HG03571 (cell line): ENCODE measurements at regions not wholly inside any gene's neighbourhood (a gene's known extent, or its start where the extent isn't known, plus 50 kb on each side); places are given as distances from the start of the nearest gene placed in this dataset.
"Not testable (repeated sequence)": the region's sequence is repeated elsewhere in the genome, so short reads cannot be mapped to it uniquely, and the experiment has no call there.

Source experiments
- ATAC-seq: cut with Tn5 transposase; IDR thresholded peaks from one replicate; pipeline ENCODE4 v1.9.1; 2021; ENCODE audit not compliant: unreplicated experiment

- not testable (repeated sequence) for ATAC-seq
Measured at GRCh38 chr1:37368665-37369315, 105.6 kb upstream of the ZC3H12A start.

DNA sequence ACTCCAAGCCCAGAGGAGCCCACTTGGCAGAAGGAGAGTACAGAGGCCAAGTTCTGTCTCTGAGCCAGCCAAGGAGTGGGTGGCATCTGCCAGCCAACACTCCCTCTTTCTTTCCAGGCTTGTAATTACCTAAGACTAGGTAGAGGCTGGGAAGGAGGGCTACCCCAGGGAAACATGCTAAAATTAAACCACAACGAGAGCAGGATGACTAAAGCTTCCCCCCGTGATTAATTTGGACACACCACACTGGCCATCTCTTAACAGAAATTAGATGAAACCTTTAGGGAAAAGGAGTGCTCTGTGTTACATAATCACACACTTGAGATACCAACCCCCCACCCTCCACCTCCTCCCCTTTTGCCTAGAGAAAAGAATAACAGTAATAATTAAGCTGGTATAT, 102.1 kb upstream of the ZC3H12A start:
- no peak for ATAC-seq

- no peak for ATAC-seq
Measured at GRCh38 chr1:37372711-37373110, 101.7 kb upstream of the ZC3H12A start.

DNA sequence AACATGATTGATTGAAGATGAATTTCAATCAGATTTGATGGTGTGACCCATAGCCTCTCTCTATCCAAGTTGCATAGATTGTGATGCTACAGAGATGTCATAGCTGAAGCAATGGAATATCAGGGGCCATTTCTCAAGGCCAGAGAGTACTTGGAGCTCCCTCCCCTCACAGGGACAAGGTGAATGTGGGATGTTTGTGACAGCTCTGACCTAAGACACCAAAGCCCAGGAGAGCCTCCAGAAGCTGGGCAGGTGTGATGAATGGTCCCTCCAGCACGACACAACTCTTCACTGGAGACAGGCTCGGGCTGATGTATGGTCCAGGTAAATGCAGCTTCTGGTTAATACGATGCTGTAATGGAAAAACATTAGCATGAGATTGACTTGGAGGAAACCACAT, 101.0 kb upstream of the ZC3H12A start:
- ATAC-seq = no peak

DNA sequence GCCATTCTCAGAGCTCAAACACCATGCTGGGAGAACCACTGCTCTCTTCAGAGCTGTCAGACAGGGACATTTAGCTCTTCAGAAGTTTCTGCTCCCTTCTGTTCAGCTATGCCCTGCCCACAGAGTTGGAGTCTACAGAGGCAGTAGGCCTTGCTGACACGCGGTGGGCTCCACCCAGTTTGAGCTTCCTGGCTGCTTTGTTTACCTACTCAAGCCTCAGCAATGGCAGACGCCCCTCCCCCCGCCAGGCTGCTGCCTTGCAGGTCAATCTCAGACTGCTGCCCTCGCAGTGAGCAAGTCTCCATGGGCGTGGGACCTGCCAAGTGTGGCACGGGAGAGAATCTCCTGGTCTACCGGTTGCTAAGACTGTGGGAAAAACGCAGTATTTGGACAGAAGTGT, 93.8 kb upstream of the ZC3H12A start:
- ATAC-seq = not testable (repeated sequence)

GRCh38 chr1:37387854-37388253, 86.5 kb upstream of the ZC3H12A start:
- no peak for ATAC-seq

DNA sequence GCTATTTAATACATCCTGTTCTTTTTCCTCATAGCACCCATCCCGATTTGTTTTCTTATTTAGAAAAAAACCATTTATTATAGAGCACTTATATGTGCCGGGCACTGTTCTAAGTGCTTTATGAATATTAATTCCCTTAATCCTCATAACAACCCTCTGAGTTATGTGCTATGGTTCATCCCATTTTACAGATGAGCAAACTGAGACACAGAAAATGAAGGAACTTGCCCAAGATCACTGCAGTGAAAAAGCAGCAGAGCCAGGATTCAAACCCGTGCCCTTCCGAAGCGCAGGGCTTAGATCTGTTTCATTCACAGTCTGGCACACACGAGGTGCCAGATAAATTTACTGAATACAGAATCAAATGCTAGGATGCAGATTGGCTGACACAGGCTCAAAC, 85.1 kb upstream of the ZC3H12A start:
- ATAC-seq = no peak

DNA sequence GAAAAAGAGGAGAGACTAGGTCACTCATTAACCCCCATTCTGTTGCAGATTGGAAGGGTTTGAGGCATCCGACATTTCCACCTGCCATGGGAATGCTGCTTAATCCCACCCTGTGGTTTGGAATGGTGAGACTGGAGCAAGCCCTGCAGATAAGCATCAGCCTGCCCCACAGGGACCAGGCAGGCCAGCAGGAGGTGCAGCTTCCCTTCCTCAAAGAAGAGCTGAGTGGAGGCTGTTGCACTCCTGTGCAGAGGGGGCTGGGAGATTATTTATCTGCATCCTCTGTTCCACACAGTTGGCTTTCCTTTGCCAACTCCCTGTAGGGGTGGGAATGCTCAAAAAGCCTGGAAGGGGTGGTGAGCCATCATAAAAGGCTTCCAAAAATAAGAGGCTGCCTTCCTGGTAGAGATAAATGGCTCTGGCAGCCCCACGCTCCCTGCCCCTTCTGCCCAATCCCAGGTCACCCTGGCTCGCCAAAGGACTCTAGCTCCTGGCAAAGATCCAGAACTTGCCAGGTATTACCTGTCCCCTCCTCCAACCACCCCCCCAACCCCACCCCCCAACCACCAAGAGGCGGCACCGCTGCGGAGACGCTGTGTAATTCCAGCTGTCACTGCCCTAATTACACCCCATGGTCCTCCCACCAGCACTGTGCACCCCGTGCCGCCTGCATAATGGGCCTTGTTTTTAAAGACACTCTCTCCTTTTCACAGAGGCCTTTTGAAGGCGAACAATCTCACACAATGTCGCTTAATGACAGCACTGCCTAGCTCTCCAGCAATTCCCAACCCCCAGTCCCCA, 83.0 kb upstream of the ZC3H12A start:
- no peak for ATAC-seq

DNA sequence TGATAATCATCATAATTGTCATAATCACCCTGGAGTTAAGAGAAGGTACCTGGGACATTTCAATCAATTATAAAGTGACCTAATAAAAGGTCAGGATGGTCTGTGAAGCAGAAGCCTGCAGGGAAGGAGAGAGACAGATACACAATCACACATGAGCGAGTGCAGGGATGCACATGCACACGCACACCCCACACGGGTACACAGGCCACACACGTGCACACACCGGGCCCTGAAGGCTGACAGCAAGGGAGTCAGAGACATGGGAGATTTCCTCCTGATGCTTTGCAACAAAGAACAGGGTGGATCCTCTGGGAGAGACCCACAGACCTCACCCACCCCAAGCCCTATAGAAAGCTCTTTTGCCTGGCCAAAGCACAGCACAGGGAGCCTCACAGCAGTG, 82.3 kb upstream of the ZC3H12A start:
- ATAC-seq = no peak

DNA sequence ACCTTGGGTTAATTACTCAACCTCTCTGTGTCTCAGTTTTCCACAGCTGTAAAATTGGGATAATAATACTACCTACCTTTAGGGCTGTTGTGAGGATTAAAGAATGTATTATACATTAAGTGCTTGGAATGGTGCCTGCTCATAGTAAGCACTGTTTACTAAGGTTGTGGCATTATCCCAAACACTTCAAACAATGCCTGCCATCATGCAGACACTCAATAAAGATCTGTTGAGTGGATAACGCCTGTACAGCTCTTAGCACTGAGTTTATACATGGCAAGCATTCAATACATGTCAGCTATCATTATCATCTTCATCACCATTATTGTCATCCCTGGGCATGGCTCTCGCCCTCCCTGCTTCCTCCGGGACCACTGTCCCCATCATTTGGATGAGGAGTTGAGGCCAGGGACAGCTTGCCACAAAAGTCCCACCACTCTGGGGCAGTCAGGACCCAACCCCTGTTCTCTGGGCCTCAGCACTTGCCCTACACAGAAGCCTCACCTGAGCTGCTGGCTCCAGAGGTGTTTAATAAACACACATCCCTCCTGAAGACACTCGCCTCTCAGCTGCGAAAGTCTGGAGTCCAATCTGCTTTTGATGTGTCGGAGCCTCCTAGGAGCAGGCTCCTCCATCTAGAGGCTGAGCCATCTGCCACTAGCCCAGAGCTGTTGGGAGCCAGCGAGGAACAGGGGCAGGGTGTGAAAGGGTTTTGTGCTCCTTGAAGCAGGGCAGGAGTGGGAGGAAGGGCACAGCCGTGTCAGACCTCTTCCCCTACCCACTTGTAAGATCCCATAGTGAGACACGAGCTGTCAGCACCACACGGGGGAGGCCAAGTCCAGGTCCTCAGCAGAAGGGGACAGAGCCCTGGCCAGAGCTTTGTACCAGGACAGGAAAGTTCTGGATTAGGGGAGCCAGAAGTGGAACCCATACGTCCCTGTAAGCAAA, 80.9 kb upstream of the ZC3H12A start:
- ATAC-seq = no peak

GRCh38 chr1:37394574-37395464, 79.6 kb upstream of the ZC3H12A start:
- ATAC-seq = no peak

DNA sequence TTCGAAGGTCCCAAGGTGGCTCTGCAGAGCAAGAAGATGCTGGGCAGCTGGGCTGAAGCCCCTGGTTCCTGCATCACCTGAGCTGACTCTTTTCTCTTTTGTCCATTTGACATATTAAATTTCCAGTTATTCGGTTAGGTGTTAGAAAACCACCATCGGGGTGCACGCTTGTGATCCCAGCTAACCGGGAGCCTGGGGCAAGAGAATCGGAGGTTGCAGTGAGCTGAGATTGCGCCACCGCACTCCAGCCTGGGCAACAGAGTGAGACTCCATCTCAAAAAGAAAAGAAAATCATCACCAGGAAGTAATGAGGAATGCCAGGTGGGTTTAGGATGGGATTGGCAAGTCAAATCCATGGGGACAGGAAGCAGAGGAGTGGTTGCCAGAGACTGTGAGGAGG, 76.3 kb upstream of the ZC3H12A start:
- ATAC-seq = no peak

DNA sequence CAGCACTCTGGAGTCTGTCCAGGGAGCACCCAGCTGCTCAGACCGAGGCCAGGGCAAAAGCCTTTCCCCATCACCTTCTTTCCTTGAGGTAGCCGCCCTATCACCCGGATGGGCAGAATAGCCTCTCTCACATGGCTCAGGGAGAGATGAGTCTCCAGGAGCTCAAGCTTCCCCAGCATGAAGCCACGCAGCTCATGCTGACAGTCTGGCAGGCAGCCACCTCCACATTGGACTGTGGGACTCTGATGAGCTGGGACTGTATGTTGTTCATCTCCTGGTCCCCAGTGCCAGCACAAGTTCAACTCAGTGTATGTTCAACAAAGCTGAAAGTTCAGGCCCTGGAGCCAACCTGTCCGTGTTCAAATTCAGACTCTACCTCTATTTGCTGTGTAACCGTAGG, 75.2 kb upstream of the ZC3H12A start:
- ATAC-seq = no peak

DNA sequence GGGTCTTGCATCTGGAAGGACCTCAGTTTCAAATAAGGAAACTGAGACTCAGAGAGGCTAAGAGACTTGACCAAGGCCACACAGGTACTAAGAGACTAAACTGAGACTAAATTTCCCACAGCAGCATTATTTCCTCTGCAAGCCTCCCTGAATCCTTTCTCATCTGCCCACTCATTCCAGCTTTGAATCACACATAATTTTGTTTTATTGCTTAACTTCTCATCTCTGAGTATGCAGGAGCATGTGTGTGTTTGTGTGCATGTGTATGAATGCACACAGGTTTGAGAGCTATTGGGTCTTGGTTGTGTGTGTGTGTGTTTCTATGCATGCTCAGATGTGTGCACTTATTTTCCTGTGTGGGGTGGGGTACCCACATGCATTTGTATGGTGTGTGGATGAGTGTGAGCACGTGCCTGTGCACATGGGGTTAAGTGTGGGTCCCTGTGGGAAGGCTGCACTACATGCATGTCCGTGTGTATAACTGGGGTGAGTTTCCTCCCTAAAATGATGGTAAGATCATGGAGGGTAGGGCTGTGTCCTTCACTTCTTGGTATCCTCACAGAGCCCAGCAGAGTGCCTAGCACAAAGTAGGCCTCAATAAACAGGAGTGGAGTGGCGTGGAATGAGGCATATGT, 74.4 kb upstream of the ZC3H12A start:
- ATAC-seq = no peak

DNA sequence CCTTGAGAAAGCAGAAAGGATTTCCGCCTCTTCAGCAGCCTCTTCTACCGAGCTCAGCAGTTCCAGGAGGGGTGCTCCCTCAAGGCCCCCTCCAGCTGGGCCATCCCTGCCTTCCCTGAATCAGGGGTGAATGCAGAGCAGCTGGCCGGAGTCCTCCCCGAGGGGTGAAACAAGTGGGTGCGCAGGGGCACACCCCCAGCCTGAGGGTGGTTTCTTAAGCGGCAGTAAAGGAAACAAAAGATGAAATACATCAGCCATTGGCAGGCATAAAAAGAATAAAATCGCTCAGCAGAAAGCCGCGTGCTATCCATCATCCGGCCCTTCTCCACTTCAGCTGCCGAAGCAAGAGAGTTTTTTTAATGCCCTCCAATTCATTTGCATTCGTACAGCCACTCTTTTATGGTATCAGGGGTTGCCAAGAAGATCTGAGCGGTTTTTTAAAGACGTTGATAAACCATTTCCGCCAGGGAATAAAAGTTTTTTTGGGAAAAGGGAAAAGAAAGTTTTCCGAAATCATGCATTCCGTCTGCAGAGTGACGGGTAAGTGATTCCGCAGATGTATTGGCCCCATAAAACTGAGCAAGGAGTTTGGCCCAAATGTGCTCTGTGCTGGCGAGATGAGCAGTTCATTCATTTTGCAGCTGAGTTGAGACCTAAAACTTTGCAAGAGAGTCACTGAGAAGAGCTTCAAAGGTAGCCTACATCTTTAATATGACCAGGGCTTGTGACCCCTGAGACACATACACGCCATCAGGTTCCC, 73.7 kb upstream of the ZC3H12A start:
- no peak for ATAC-seq

DNA sequence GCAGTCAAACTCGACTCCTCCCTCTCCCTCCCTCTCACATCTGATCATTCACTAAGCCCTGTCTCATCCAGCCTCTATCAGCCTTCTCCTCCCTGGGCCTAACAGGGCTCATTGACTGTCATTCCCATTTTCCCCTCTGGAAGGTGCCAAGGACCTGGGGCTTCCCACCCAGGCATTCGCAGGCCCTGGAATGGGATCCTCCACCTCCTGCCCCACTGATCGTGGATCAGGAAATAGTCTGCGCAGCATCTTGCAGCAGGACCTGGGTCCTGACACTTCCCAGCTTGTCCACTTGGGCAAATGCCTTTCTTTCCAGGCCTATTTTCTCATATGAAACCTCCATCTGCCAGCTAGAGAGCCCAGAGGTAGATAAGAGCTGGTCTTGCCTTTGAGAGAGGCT, 71.2 kb upstream of the ZC3H12A start:
- ATAC-seq = no peak

DNA sequence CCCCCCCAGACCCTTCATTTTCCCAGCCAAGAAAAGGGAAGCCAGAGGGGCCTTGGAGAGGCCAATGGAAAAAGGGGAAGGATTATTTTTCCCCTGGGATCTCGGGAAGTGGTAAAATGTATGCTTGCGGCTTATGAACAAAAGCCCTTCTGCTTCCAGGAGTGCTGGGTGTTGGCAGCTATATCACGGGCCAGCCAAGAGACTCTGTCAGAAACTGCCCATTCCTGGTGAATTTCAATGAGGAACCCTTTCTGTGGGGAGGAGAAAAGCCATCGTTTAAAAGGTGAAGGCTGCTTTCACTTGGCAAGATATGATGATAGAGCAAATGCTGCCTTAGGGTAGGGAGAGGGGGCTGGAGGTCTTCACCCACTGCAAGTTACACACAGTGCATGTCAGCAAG, 69.7 kb upstream of the ZC3H12A start:
- no peak for ATAC-seq

DNA sequence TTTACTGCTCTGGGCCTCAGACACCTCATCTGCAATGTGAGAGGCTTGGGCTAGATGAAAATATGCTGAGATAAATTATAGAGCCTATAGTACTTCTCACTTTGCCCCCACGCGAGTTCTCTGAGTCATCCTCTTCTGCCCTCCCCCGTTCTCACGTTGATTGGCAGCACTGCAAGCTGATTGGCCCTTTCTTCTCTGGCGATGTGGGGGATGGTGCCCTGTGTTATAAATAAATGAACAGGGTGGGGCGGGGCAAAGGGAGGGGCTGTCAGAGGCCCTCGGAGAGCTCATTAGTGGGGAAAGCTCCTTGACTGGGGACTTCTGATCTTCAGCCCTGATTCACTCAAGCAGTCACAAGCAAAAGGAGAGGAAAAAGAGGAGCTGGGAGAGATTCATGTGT, 64.3 kb upstream of the ZC3H12A start:
- ATAC-seq = no peak

GRCh38 chr1:37410815-37411214, 63.6 kb upstream of the ZC3H12A start:
- ATAC-seq = no peak
